ENCODE measurements at regions not wholly inside any gene's neighbourhood (a gene's known extent, or its start where the extent isn't known, plus 50 kb on each side); places are given as distances from the start of the nearest gene placed in this dataset.

GRCh38 chr13:50733392-50733791, 110.1 kb downstream of the DLEU7 start:
- Histone ChIP-seq H3K23ac (ENCODE audit: insufficient read length, low read depth, low read length) (no peak overlapping the region), H2BK12ac (ENCODE audit: insufficient read length, low read depth, low read length) (no peak overlapping the region), H3K23me2 (ENCODE audit: insufficient read length, low read depth, low read length, poor library complexity, severe bottlenecking) (no peaks in the 10 kb centered on the region), H2BK20ac (ENCODE audit: low read depth, low read length, poor library complexity, severe bottlenecking) (no peak overlapping the region), H3K27ac (ENCODE audit: insufficient read length, low read depth, low read length) (no peak overlapping the region), H3K9me3 (ENCODE audit: control insufficient read depth, low read depth, low read length) (peaks cover 5% of the 10 kb centered on the region), H3K4me1 (ENCODE audit: insufficient read depth, low read length) (no peaks in the 10 kb centered on the region), H2BK120ac (ENCODE audit: low read depth, low read length, poor library complexity, severe bottlenecking) (no peak overlapping the region), H3K79me2 (ENCODE audit: insufficient read depth, low read length) (no peaks in the 10 kb centered on the region), H4K5ac (ENCODE audit: insufficient read length, low read depth, low read length) (no peak overlapping the region), H2BK15ac (ENCODE audit: low read depth, low read length) (no peak overlapping the region), H3T11ph (ENCODE audit: low read length) (no peak overlapping the region), H3K4ac (ENCODE audit: low read depth, low read length) (no peak overlapping the region), H4K20me1 (ENCODE audit: control insufficient read depth, insufficient read depth, insufficient read length) (no peaks in the 10 kb centered on the region), H3K9ac (ENCODE audit: extremely low read depth, insufficient read length, low read length) (no peak overlapping the region), H4K91ac (ENCODE audit: insufficient read length, low read depth, low read length) (no peak overlapping the region), H3K14ac (ENCODE audit: insufficient read depth, low read length) (no peak overlapping the region), H3K18ac (ENCODE audit: insufficient read length, low read depth, low read length) (no peak overlapping the region), H3K27me3 (ENCODE audit: insufficient read depth, low read length) (no peaks in the 10 kb centered on the region), H3K4me2 (ENCODE audit: insufficient read depth, insufficient read length, low read length) (no peak overlapping the region), H4K8ac (replicated peaks; ENCODE audit: insufficient read length, low read depth, low read length) (no peak overlapping the region), H3K56ac (ENCODE audit: insufficient read length, low read depth, low read length) (no peak overlapping the region), H2BK5ac (ENCODE audit: insufficient read length, low read length) (no peak overlapping the region), H3K79me1 (ENCODE audit: insufficient read depth, low read depth, low read length, poor library complexity, severe bottlenecking) (no peaks in the 10 kb centered on the region), H2AFZ (ENCODE audit: low read length) (no peak overlapping the region), H2AK5ac (ENCODE audit: insufficient read length, low read length) (no peak overlapping the region)
- Mint-ChIP-seq H3K27me3 (ENCODE audit: low read depth) (no peaks in the 10 kb centered on the region; the same call in 1 of the 2 replicates), H3K27ac (no peak overlapping the region), H3K9me3 (peaks cover 21 to 26% of the 10 kb centered on the region in 2 experiments), H3K4me1 (peaks cover 0 to 10% of the 10 kb centered on the region in 2 experiments; a peak in 2 of 4 replicates), H3K36me3 (ENCODE audit: insufficient read depth in 1 of 3, low read depth in 3 of 3) (peaks cover 12 to 27% (median 17%) of the 10 kb centered on the region in 3 experiments; a peak in 6 of 7 replicates), H3K4me3 (no peak overlapping the region)
- no CpG with 5 or more reads among the region's 3 CpGs for WGBS (ENCODE audit: extremely low coverage, insufficient read length, low lambda C conversion rate)
- DNase-seq, result no peak
- no peak for TF ChIP-seq CTCF (conservative IDR thresholded peaks at IDR 0.05)

Measured in H9 (cell line).